ENCODE measurements at regions not wholly inside any gene's neighbourhood (a gene's known extent, or its start where the extent isn't known, plus 50 kb on each side); places are given as distances from the start of the nearest gene placed in this dataset.

GRCh38 chr9:16230731-16231130 is 639.7 kb downstream of the BNC2 start:
- TF ChIP-seq CTCF (IDR thresholded peaks at IDR 0.05) (no peak), POLR2A (IDR thresholded peaks at IDR 0.05) (no peak), POLR2AphosphoS5 (IDR thresholded peaks at IDR 0.05; ENCODE audit: insufficient read depth in 1 of 2, low read depth in 1 of 2) (no peak)
